ENCODE measurements at regions not wholly inside any gene's neighbourhood (a gene's known extent, or its start where the extent isn't known, plus 50 kb on each side); places are given as distances from the start of the nearest gene placed in this dataset.

GRCh38 chr5:126360467-126360866 lies 62.7 kb upstream of the GRAMD2B start:
- H3K4ac ChIP-seq (ENCODE audit: low read depth, low read length) = no peak overlapping the region
- H2BK5ac ChIP-seq (ENCODE audit: low read depth, low read length, poor library complexity) = peak overlapping the region; percentile 5
- no peak overlapping the region for H3K4me3 ChIP-seq (ENCODE audit: low read depth, low read length)
- no peak overlapping the region for H4K8ac ChIP-seq (ENCODE audit: low read depth, low read length)
- H4K91ac ChIP-seq (ENCODE audit: low read depth, low read length) = peak overlapping the region; percentile 12
- H2AFZ ChIP-seq (ENCODE audit: insufficient read depth, low read length, poor library complexity) = no peak overlapping the region
- H3K27me3 ChIP-seq (ENCODE audit: insufficient read depth, low read length) = no peaks in the 10 kb centered on the region
- no peaks in the 10 kb centered on the region for H3K36me3 ChIP-seq (ENCODE audit: control insufficient read depth in 1 of 2, insufficient read depth in 2 of 2, low read length in 2 of 2)
- peak overlapping the region; percentile 67 for H3K27ac ChIP-seq (ENCODE audit: low read depth, low read length)
- H2AK5ac ChIP-seq (ENCODE audit: low read length) = no peak overlapping the region
- no peak overlapping the region for H3K14ac ChIP-seq (ENCODE audit: low read length)
- no peak overlapping the region for H3K4me2 ChIP-seq (ENCODE audit: low read length)
- H3K18ac ChIP-seq (ENCODE audit: low read length) = no peak overlapping the region
- H3K4me1 ChIP-seq (ENCODE audit: control insufficient read depth in 1 of 2, insufficient read depth in 2 of 2, low read length in 2 of 2) = peaks cover 0 to 1% of the 10 kb centered on the region in 2 experiments
- WGBS (ENCODE audit: extremely low coverage, insufficient coverage, insufficient read length) = no CpG with 5 or more reads among the region's 1 CpG
- H3K79me1 ChIP-seq (ENCODE audit: low read length) = peaks cover 8% of the 10 kb centered on the region
- no peak overlapping the region for H2BK12ac ChIP-seq (ENCODE audit: low read length)
- H3K79me2 ChIP-seq (ENCODE audit: control insufficient read depth, insufficient read depth, low read length, poor library complexity) = peaks cover 3% of the 10 kb centered on the region
- H2BK120ac ChIP-seq (ENCODE audit: insufficient read depth, low read length, poor library complexity) = no peak overlapping the region
- DNase-seq = peak in 1 of 2 donors; percentile 68
- no peaks in the 10 kb centered on the region for H3K9me3 ChIP-seq (ENCODE audit: insufficient read depth, low read depth, low read length)
- no peak overlapping the region for H3K9ac ChIP-seq (ENCODE audit: low read length)
- H4K12ac ChIP-seq (ENCODE audit: low read depth, low read length) = no peak overlapping the region
- H3K23ac ChIP-seq (ENCODE audit: low read length) = no peak overlapping the region

DNA sequence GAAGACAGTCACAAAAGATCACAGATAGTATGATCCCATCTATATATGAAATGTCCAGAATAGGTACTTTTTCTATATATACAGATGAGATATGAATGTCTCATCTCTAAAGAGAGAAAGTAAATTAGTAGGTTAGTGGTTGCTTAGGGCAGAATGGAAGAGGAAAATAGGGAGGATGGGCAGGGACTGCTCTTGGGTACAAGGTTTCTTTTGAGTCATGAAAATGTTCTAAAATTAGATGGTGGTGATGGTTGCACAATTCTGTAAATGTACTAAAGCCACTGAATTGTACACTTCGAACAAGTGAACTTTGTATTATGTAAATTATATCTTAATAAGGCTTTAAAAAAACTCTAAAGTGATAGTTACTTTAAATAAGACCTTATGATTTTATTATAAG lies 59.6 kb upstream of the GRAMD2B start:
- Histone ChIP-seq H3K9me3 (ENCODE audit: insufficient read depth, low read depth, low read length) (no peaks in the 10 kb centered on the region), H2AK5ac (ENCODE audit: low read length) (no peak overlapping the region), H4K12ac (ENCODE audit: low read depth, low read length) (no peak overlapping the region), H3K27ac (ENCODE audit: low read depth, low read length) (no peak overlapping the region), H3K79me2 (ENCODE audit: control insufficient read depth, insufficient read depth, low read length, poor library complexity) (peaks cover 3% of the 10 kb centered on the region), H4K91ac (ENCODE audit: low read depth, low read length) (no peak overlapping the region), H3K23ac (ENCODE audit: low read length) (no peak overlapping the region), H2BK120ac (ENCODE audit: insufficient read depth, low read length, poor library complexity) (no peak overlapping the region), H2BK12ac (ENCODE audit: low read length) (no peak overlapping the region), H3K14ac (ENCODE audit: low read length) (no peak overlapping the region), H3K27me3 (ENCODE audit: insufficient read depth, low read length) (no peaks in the 10 kb centered on the region), H3K4ac (ENCODE audit: low read depth, low read length) (no peak overlapping the region), H3K4me3 (ENCODE audit: low read depth, low read length) (no peak overlapping the region), H3K4me1 (ENCODE audit: control insufficient read depth in 1 of 2, insufficient read depth in 2 of 2, low read length in 2 of 2) (peaks cover 0 to 2% of the 10 kb centered on the region in 2 experiments), H3K18ac (ENCODE audit: low read length) (no peak overlapping the region), H3K79me1 (ENCODE audit: low read length) (peaks cover 10% of the 10 kb centered on the region), H3K9ac (ENCODE audit: low read length) (no peak overlapping the region), H4K8ac (ENCODE audit: low read depth, low read length) (no peak overlapping the region), H2BK5ac (ENCODE audit: low read depth, low read length, poor library complexity) (no peak overlapping the region), H3K36me3 (ENCODE audit: control insufficient read depth in 1 of 2, insufficient read depth in 2 of 2, low read length in 2 of 2) (no peaks in the 10 kb centered on the region), H2AFZ (ENCODE audit: insufficient read depth, low read length, poor library complexity) (no peak overlapping the region), H3K4me2 (ENCODE audit: low read length) (no peak overlapping the region)
- WGBS (ENCODE audit: extremely low coverage, insufficient coverage, insufficient read length) = no CpG with 5 or more reads among the region's 1 CpG
- DNase-seq = peak in 1 of 2 donors; percentile 32

GRCh38 chr5:126364206-126364902 lies 58.9 kb upstream of the GRAMD2B start:
- Histone ChIP-seq H4K91ac (ENCODE audit: low read depth, low read length) (no peak overlapping the region), H3K14ac (ENCODE audit: low read length) (no peak overlapping the region), H4K8ac (ENCODE audit: low read depth, low read length) (no peak overlapping the region), H3K9me3 (ENCODE audit: insufficient read depth, low read depth, low read length) (no peaks in the 10 kb centered on the region), H4K12ac (ENCODE audit: low read depth, low read length) (no peak overlapping the region), H2AK5ac (ENCODE audit: low read length) (no peak overlapping the region), H3K23ac (ENCODE audit: low read length) (no peak overlapping the region), H3K9ac (ENCODE audit: low read length) (no peak overlapping the region), H3K4me1 (ENCODE audit: control insufficient read depth in 1 of 2, insufficient read depth in 2 of 2, low read length in 2 of 2) (peaks cover 0 to 6% of the 10 kb centered on the region in 2 experiments), H2BK120ac (ENCODE audit: insufficient read depth, low read length, poor library complexity) (no peak overlapping the region), H2BK12ac (ENCODE audit: low read length) (no peak overlapping the region), H2AFZ (ENCODE audit: insufficient read depth, low read length, poor library complexity) (no peak overlapping the region), H3K27ac (ENCODE audit: low read depth, low read length) (no peak overlapping the region), H3K36me3 (ENCODE audit: control insufficient read depth in 1 of 2, insufficient read depth in 2 of 2, low read length in 2 of 2) (no peaks in the 10 kb centered on the region), H3K27me3 (ENCODE audit: insufficient read depth, low read length) (no peaks in the 10 kb centered on the region), H3K4ac (ENCODE audit: low read depth, low read length) (no peak overlapping the region), H2BK5ac (ENCODE audit: low read depth, low read length, poor library complexity) (no peak overlapping the region), H3K4me2 (ENCODE audit: low read length) (no peak overlapping the region), H3K18ac (ENCODE audit: low read length) (no peak overlapping the region), H3K4me3 (ENCODE audit: low read depth, low read length) (no peak overlapping the region), H3K79me1 (ENCODE audit: low read length) (peaks cover 13% of the 10 kb centered on the region), H3K79me2 (ENCODE audit: control insufficient read depth, insufficient read depth, low read length, poor library complexity) (peaks cover 3% of the 10 kb centered on the region)
- DNase-seq = peak in 1 of 2 donors; percentile 86
- no CpG with 5 or more reads among the region's 4 CpGs for WGBS (ENCODE audit: extremely low coverage, insufficient coverage, insufficient read length)

GRCh38 chr5:126365446-126366198 lies 57.6 kb upstream of the GRAMD2B start:
- H3K79me1 ChIP-seq (ENCODE audit: low read length) = peaks cover 13% of the 10 kb centered on the region
- H3K9ac ChIP-seq (ENCODE audit: low read length) = no peak overlapping the region
- no peak overlapping the region for H3K14ac ChIP-seq (ENCODE audit: low read length)
- H3K27me3 ChIP-seq (ENCODE audit: insufficient read depth, low read length) = no peaks in the 10 kb centered on the region
- no CpG with 5 or more reads among the region's 5 CpGs for WGBS (ENCODE audit: extremely low coverage, insufficient coverage, insufficient read length)
- peak in 1 of 2 donors; percentile 40 for DNase-seq
- no peaks in the 10 kb centered on the region for H3K36me3 ChIP-seq (ENCODE audit: control insufficient read depth in 1 of 2, insufficient read depth in 2 of 2, low read length in 2 of 2)
- peaks cover 3% of the 10 kb centered on the region for H3K79me2 ChIP-seq (ENCODE audit: control insufficient read depth, insufficient read depth, low read length, poor library complexity)
- H3K23ac ChIP-seq (ENCODE audit: low read length) = no peak overlapping the region
- H2BK5ac ChIP-seq (ENCODE audit: low read depth, low read length, poor library complexity) = no peak overlapping the region
- H2AK5ac ChIP-seq (ENCODE audit: low read length) = no peak overlapping the region
- no peak overlapping the region for H2BK120ac ChIP-seq (ENCODE audit: insufficient read depth, low read length, poor library complexity)
- H3K18ac ChIP-seq (ENCODE audit: low read length) = no peak overlapping the region
- H3K4ac ChIP-seq (ENCODE audit: low read depth, low read length) = no peak overlapping the region
- no peak overlapping the region for H3K4me2 ChIP-seq (ENCODE audit: low read length)
- H2AFZ ChIP-seq (ENCODE audit: insufficient read depth, low read length, poor library complexity) = no peak overlapping the region
- no peak overlapping the region for H2BK12ac ChIP-seq (ENCODE audit: low read length)
- H3K9me3 ChIP-seq (ENCODE audit: insufficient read depth, low read depth, low read length) = no peaks in the 10 kb centered on the region
- no peak overlapping the region for H3K27ac ChIP-seq (ENCODE audit: low read depth, low read length)
- no peak overlapping the region for H3K4me3 ChIP-seq (ENCODE audit: low read depth, low read length)
- H4K8ac ChIP-seq (ENCODE audit: low read depth, low read length) = no peak overlapping the region
- H3K4me1 ChIP-seq (ENCODE audit: control insufficient read depth in 1 of 2, insufficient read depth in 2 of 2, low read length in 2 of 2) = peaks cover 3 to 8% of the 10 kb centered on the region in 2 experiments
- H4K91ac ChIP-seq (ENCODE audit: low read depth, low read length) = no peak overlapping the region
- H4K12ac ChIP-seq (ENCODE audit: low read depth, low read length) = no peak overlapping the region
